C4-2B (cell line): ENCODE measurements at regions not wholly inside any gene's neighbourhood (a gene's known extent, or its start where the extent isn't known, plus 50 kb on each side); places are given as distances from the start of the nearest gene placed in this dataset.

Source experiments
- ZFX ChIP-seq: fragments of 450-650 bp; IDR thresholded peaks from 2 replicates; pipeline ENCODE4 v1.6.1; 2017
- TF ChIP-seq, protein P1 (sequence below): fragments of 450-650 bp; conservative IDR thresholded peaks from 2 replicates; pipeline ENCODE4 v1.5.1; 2017; ENCODE audit warnings: mild to moderate bottlenecking

DNA sequence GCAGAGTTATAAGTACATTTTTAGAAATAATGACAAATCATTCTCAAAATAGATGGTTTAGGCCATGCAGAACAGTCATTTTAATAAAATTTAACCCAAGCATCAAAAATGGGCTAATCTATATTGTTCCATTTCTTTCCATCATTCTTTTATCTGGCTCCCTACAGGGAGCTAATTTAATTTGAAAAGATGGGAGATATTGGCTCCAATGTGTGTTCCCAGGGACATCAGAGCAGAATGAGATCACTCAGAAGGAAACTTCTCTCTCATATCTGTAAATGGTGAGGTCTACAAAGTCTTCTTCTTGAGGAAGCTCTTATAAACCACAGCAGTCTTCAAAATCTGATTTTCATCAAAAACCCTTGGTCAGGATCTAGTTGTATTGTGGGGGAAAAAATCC, 119.4 kb upstream of the RAB6C start:
- TF ChIP-seq, protein P1, sequence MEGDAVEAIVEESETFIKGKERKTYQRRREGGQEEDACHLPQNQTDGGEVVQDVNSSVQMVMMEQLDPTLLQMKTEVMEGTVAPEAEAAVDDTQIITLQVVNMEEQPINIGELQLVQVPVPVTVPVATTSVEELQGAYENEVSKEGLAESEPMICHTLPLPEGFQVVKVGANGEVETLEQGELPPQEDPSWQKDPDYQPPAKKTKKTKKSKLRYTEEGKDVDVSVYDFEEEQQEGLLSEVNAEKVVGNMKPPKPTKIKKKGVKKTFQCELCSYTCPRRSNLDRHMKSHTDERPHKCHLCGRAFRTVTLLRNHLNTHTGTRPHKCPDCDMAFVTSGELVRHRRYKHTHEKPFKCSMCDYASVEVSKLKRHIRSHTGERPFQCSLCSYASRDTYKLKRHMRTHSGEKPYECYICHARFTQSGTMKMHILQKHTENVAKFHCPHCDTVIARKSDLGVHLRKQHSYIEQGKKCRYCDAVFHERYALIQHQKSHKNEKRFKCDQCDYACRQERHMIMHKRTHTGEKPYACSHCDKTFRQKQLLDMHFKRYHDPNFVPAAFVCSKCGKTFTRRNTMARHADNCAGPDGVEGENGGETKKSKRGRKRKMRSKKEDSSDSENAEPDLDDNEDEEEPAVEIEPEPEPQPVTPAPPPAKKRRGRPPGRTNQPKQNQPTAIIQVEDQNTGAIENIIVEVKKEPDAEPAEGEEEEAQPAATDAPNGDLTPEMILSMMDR, result no peak
- TF ChIP-seq ZFX, result no peak
